ENCODE measurements at regions not wholly inside any gene's neighbourhood (a gene's known extent, or its start where the extent isn't known, plus 50 kb on each side); places are given as distances from the start of the nearest gene placed in this dataset.

GRCh38 chr14:104442631-104443390 lies 136.8 kb upstream of the C14orf180 start:
- DNase-seq = no peak

- no peak for DNase-seq
Measured at GRCh38 chr14:104443391-104444158, 136.0 kb upstream of the C14orf180 start.

GRCh38 chr14:104444159-104445030 lies 135.2 kb upstream of the C14orf180 start:
- DNase-seq = no peak

- DNase-seq = no peak
Measured at GRCh38 chr14:104445086-104445485, 134.5 kb upstream of the C14orf180 start.

GRCh38 chr14:104445832-104446381 lies 133.7 kb upstream of the C14orf180 start:
- DNase-seq = no peak

- no peak for DNase-seq
Measured at GRCh38 chr14:104446611-104447010, 133.0 kb upstream of the C14orf180 start.

GRCh38 chr14:104447750-104448149 lies 131.8 kb upstream of the C14orf180 start:
- no peak for DNase-seq

- DNase-seq = no peak
Measured at GRCh38 chr14:104448321-104448720, 131.2 kb upstream of the C14orf180 start.

GRCh38 chr14:104448721-104449120 lies 130.8 kb upstream of the C14orf180 start:
- DNase-seq = no peak

- no peak for DNase-seq
Measured at GRCh38 chr14:104450811-104451401, 128.7 kb upstream of the C14orf180 start.

GRCh38 chr14:104451474-104451873 lies 128.1 kb upstream of the C14orf180 start:
- DNase-seq = no peak

- no peak for DNase-seq
Measured at GRCh38 chr14:104458845-104459244, 120.7 kb upstream of the C14orf180 start.

- DNase-seq = no peak
Measured at GRCh38 chr14:104460791-104461651, 118.5 kb upstream of the C14orf180 start.

- no peak for DNase-seq
Measured at GRCh38 chr14:104461676-104462449, 117.7 kb upstream of the C14orf180 start.

- DNase-seq = no peak
Measured at GRCh38 chr14:104462651-104463630, 116.6 kb upstream of the C14orf180 start.

GRCh38 chr14:104464907-104465306 lies 114.7 kb upstream of the C14orf180 start:
- no peak for DNase-seq

GRCh38 chr14:104465482-104466390 lies 113.8 kb upstream of the C14orf180 start:
- DNase-seq = no peak

GRCh38 chr14:104467236-104467635 lies 112.3 kb upstream of the C14orf180 start:
- DNase-seq = no peak

Measured in fibroblast of skin of back (primary cell).